Stomach (tissue), 4 donors: ENCODE measurements at regions not wholly inside any gene's neighbourhood (a gene's known extent, or its start where the extent isn't known, plus 50 kb on each side); places are given as distances from the start of the nearest gene placed in this dataset.

Experiments used
- EP300 ChIP-seq: sonication (generic); formaldehyde crosslinking; IDR thresholded peaks from one replicate; pipeline ENCODE4 v1.6.1; 2017; ENCODE audit warnings: antibody characterized with exemption
- POLR2A ChIP-seq, 4 donors: fragments of 450-650 bp; IDR thresholded peaks; one replicate each; pipeline ENCODE4 v1.6.1; 2016; ENCODE audit warnings: antibody characterized with exemption in 4 of 4, control low read depth in 2 of 4, mild to moderate bottlenecking in 1 of 4, moderate library complexity in 1 of 4
- POLR2AphosphoS5 ChIP-seq, 3 donors: sonication (generic); formaldehyde crosslinking; IDR thresholded peaks; one replicate each; pipeline ENCODE4 v1.6.1; 2016; ENCODE audit warnings: antibody characterized with exemption in 3 of 3
- TF ChIP-seq, protein P1 (sequence below), 7 experiments: fragments of 450-650 bp in 4 of 7; fragments of 200-600 bp in 3 of 7; sonication (generic) in 3 of 7; IDR thresholded peaks; one replicate each; pipeline ENCODE4 v1.5.1; 2016 to 2019; ENCODE audit warnings: antibody characterized with exemption in 7 of 7, control low read depth in 2 of 7, mild to moderate bottlenecking in 1 of 7

- TF ChIP-seq, protein P1, sequence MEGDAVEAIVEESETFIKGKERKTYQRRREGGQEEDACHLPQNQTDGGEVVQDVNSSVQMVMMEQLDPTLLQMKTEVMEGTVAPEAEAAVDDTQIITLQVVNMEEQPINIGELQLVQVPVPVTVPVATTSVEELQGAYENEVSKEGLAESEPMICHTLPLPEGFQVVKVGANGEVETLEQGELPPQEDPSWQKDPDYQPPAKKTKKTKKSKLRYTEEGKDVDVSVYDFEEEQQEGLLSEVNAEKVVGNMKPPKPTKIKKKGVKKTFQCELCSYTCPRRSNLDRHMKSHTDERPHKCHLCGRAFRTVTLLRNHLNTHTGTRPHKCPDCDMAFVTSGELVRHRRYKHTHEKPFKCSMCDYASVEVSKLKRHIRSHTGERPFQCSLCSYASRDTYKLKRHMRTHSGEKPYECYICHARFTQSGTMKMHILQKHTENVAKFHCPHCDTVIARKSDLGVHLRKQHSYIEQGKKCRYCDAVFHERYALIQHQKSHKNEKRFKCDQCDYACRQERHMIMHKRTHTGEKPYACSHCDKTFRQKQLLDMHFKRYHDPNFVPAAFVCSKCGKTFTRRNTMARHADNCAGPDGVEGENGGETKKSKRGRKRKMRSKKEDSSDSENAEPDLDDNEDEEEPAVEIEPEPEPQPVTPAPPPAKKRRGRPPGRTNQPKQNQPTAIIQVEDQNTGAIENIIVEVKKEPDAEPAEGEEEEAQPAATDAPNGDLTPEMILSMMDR (IDR thresholded peaks at IDR 0.05): no peak
- no peak for TF ChIP-seq POLR2A (IDR thresholded peaks at IDR 0.05)
- no peak for TF ChIP-seq POLR2AphosphoS5 (IDR thresholded peaks at IDR 0.05)
- no peak for TF ChIP-seq EP300
Observed at GRCh38 chr12:88951860-88952561, 371.7 kb upstream of the KITLG start.
